Spleen (tissue), 7 donors: ENCODE measurements at regions not wholly inside any gene's neighbourhood (a gene's known extent, or its start where the extent isn't known, plus 50 kb on each side); places are given as distances from the start of the nearest gene placed in this dataset.

Experiments
- POLR2A ChIP-seq, 3 donors: fragments of 450-650 bp; IDR thresholded peaks; one replicate each; pipeline ENCODE4 v1.5.1; 2017; ENCODE audit warnings: antibody characterized with exemption in 3 of 3, mild to moderate bottlenecking in 1 of 3
- TF ChIP-seq, protein P1 (sequence below), 11 experiments: fragments of 200-600 bp in 7 of 11; fragments of 450-650 bp in 4 of 11; sonication (generic) in 4 of 11; IDR thresholded peaks in 8 of 11; conservative IDR thresholded peaks in 3 of 11; 1 replicate in 7 of 11; 2 replicates in 4 of 11; pipeline versions ENCODE4 v1.4.0 to v1.8.0; 2016 to 2021; ENCODE audit warnings: antibody characterized with exemption in 11 of 11, inconsistent platforms in 4 of 11, mild to moderate bottlenecking in 1 of 11
- donor health status: DM: no; HTN: no; CAD: no; lungs with moderate emphysema.
- donor health status: DM: no; HTN: no; CAD: no.
- donor health status: DM: no; HTN: no; CAD: no.

DNA sequence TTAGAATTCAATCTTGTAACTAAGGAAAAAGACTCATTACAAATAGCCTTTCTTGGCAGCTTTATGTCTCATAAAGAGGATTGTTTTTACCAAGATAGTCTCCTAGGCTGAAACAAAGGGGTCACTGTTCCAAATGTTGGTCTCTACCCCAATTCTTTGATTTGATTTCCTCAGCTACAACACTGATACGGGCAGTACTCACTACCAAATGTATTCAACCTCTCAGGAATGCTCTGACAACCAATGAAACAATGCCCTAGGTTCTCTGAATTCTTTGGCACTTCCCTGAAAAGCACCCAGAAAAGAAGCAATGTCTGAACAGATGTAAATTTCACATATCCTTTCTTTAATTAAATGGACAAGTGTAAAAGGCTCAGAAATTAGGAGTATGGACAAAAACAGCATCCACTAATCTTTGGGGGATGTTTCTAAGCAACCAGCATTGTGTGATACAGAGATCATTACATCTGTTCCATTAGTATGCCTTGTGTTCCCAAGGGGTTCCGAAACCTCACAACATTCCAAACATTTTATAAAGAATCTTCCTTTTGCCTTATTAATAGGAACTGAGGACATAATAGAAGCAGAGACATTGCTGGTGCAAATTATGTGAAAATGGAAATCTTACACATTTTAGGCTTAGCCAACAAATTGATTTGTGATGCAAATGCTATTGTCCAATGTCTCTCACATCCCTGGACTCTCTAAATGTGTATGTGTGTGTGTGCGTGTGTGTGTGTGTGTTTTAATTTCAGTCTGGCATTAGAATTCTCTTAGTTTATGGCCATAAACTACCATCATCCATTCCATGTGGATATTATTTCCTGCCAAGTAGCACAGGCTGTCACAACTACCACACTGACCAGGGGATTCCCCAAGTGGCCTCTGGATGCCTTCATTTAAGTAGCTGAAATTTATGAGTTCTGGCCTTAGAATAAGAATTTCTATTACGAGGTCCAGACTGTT lies 276.0 kb downstream of the MTX2 start:
- TF ChIP-seq, protein P1, sequence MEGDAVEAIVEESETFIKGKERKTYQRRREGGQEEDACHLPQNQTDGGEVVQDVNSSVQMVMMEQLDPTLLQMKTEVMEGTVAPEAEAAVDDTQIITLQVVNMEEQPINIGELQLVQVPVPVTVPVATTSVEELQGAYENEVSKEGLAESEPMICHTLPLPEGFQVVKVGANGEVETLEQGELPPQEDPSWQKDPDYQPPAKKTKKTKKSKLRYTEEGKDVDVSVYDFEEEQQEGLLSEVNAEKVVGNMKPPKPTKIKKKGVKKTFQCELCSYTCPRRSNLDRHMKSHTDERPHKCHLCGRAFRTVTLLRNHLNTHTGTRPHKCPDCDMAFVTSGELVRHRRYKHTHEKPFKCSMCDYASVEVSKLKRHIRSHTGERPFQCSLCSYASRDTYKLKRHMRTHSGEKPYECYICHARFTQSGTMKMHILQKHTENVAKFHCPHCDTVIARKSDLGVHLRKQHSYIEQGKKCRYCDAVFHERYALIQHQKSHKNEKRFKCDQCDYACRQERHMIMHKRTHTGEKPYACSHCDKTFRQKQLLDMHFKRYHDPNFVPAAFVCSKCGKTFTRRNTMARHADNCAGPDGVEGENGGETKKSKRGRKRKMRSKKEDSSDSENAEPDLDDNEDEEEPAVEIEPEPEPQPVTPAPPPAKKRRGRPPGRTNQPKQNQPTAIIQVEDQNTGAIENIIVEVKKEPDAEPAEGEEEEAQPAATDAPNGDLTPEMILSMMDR (IDR thresholded peaks at IDR 0.05 in 8 of 11, conservative IDR thresholded peaks at IDR 0.05 in 3 of 11), result no peak
- TF ChIP-seq POLR2A (IDR thresholded peaks at IDR 0.05), result no peak
